Chondrocyte (in vitro differentiated cells): ENCODE measurements at regions not wholly inside any gene's neighbourhood (a gene's known extent, or its start where the extent isn't known, plus 50 kb on each side); places are given as distances from the start of the nearest gene placed in this dataset.
A peak's percentile ranks its signal among the peaks of the same experiment; 100 is the strongest.

ENCODE experiments used
- DNase-seq: peaks from one replicate; pipeline ENCODE4 v3.0.0; 2021; ENCODE audit warnings: mixed read lengths, low spot score
- H3K27ac Mint-ChIP-seq: one replicate; pipeline ENCODE4 v1.8.0; 2021; ENCODE audit warnings: mild to moderate bottlenecking, moderate library complexity, mixed read lengths; ENCODE audit not compliant: unreplicated experiment
- H3K27me3 Mint-ChIP-seq: 2 replicates; pipeline ENCODE4 v1.8.0; 2021; ENCODE audit warnings: low read depth, mixed read lengths
- H3K36me3 Mint-ChIP-seq: 2 replicates; pipeline ENCODE4 v1.8.0; 2021; ENCODE audit warnings: low read depth, mixed read lengths
- H3K4me1 Mint-ChIP-seq: 2 replicates; pipeline ENCODE4 v1.8.0; 2021; ENCODE audit warnings: low read depth, mild to moderate bottlenecking, mixed read lengths
- H3K4me3 Mint-ChIP-seq: one replicate; pipeline ENCODE4 v1.8.0; 2021; ENCODE audit warnings: mild to moderate bottlenecking, moderate library complexity, mixed read lengths; ENCODE audit not compliant: unreplicated experiment
- H3K9me3 Mint-ChIP-seq: 2 replicates; pipeline ENCODE4 v1.8.0; 2021; ENCODE audit warnings: low read depth, mixed read lengths
- CTCF ChIP-seq: fragments of 200-600 bp; sonication (generic); IDR thresholded peaks from 2 replicates; pipeline ENCODE4 v1.5.0; 2021; ENCODE audit warnings: antibody characterized with exemption, mild to moderate bottlenecking, moderate library complexity

DNA sequence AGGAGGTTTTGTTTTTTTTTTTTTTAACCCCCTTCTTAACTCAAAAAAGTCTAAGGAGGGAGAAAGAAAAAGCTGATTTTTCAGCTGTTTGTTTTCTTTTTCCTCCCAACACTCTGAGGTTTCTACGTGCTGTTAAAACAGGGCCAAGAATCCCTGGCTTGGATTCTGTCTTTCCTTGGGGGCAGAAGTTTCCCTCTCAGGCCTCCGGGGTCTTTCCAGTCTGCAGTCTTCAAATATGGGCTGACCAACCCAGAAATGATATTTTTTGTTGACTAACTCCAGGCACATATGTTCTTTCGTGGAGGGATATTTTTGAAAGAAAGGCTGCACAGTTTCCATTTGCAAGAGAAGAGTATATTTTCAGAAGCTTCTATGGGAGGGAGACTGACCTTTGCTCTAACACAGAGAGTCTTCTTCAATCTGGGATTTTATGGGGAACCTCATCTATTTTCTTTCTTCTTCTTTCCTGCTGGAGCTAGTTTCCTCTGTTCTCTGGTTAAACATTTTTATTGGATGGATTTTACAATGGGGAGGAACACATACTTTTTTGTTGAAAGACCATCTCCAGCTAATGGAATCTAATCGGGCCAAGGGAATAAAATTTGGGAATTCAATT, 93.3 kb upstream of the SPRED2 start:
- Mint-ChIP-seq H3K4me3 (no peak overlapping the region), H3K36me3 (no peaks in the 10 kb centered on the region), H3K9me3 (no peaks in the 10 kb centered on the region), H3K4me1 (peaks cover 11% of the 10 kb centered on the region), H3K27me3 (no peaks in the 10 kb centered on the region), H3K27ac (peak overlapping the region; percentile 68)
- DNase-seq, result no peak
- TF ChIP-seq CTCF, result no peak

DNA sequence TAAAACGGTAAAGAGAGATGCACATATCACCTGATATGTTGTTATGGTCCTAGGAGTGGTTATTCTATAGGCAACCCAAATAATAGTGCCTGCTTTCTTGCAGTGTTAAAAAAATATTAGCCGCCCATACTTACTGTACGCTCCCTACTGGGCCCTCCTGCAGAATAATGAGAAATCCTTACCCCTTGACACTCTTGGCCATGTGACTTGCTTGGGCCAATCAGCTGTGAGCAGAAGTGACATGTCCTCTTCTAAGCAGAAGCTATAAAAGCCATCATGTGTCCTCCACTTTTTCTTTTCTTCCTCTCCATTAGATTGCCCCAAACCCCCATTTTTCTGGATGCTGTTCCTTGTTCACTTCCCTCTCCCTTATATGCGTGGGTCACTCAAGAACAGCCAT, 90.5 kb upstream of the SPRED2 start:
- Mint-ChIP-seq H3K27ac (no peak overlapping the region), H3K27me3 (no peaks in the 10 kb centered on the region), H3K4me3 (no peak overlapping the region), H3K4me1 (peaks cover 5% of the 10 kb centered on the region), H3K9me3 (no peaks in the 10 kb centered on the region), H3K36me3 (no peaks in the 10 kb centered on the region)
- no peak for DNase-seq
- no peak for TF ChIP-seq CTCF

DNA sequence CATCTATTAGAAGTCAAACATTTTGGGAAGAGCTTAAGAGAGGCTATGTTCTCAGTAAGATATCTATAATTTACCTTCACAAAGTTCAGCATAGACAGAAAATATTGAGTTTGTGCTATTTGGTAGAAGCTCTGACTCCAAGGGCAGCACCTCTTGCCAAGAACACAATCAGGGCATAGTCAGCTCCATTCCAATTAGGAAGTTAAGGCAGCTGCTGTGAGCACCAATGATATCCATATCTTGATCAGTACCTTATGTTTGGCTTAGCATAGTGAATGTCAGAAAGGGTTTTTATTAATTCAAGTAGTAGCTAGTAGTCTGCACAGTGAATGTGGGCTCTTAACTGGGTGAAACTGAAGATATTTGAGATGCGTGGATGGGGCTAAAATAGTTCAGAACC, 86.4 kb upstream of the SPRED2 start:
- DNase-seq, result no peak
- H3K27me3 Mint-ChIP-seq, result no peaks in the 10 kb centered on the region
- no peak overlapping the region for H3K4me3 Mint-ChIP-seq
- TF ChIP-seq CTCF, result no peak
- H3K9me3 Mint-ChIP-seq, result no peaks in the 10 kb centered on the region
- no peaks in the 10 kb centered on the region for H3K36me3 Mint-ChIP-seq
- H3K27ac Mint-ChIP-seq, result no peak overlapping the region
- peaks cover 10% of the 10 kb centered on the region for H3K4me1 Mint-ChIP-seq

DNA sequence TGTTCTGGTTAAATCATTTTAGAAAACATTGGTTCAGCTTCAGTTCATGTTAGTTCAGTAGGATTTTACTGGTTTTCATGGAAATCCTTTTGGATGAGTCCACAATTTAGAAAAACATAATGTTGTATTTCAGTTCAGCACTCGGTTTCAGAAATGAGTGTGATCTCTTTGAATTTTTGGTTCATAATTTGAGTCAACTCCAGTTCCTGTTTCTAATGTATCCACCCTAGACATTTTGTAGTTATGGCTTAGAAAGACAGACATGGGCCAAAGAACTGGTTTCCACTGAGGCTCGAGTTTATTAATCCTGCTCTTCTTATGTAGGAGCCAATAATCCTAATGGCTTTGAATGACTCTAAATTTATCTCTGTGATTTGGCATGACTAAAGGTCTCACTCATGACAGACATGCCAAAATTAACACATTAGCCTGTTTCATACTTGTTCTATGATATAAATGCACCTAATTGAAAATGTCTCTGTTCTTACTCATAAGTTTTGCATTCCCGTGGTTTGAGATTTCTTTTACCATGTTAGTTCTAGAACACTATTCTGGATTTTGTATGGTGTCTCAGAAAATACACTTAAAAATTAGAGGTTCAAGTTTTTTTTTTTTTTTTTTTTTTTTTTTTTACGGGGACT, 82.3 kb upstream of the SPRED2 start:
- Mint-ChIP-seq H3K27me3 (no peaks in the 10 kb centered on the region), H3K4me1 (peaks cover 10% of the 10 kb centered on the region), H3K9me3 (peaks cover 7% of the 10 kb centered on the region), H3K36me3 (no peaks in the 10 kb centered on the region), H3K4me3 (no peak overlapping the region), H3K27ac (no peak overlapping the region)
- TF ChIP-seq CTCF, result no peak
- no peak for DNase-seq

GRCh38 chr2:65512783-65513182, 80.4 kb upstream of the SPRED2 start:
- no peak for DNase-seq
- H3K4me3 Mint-ChIP-seq, result no peak overlapping the region
- H3K27me3 Mint-ChIP-seq, result no peaks in the 10 kb centered on the region
- no peak for TF ChIP-seq CTCF
- H3K4me1 Mint-ChIP-seq, result peaks cover 10% of the 10 kb centered on the region
- peaks cover 10% of the 10 kb centered on the region for H3K9me3 Mint-ChIP-seq
- H3K36me3 Mint-ChIP-seq, result no peaks in the 10 kb centered on the region
- H3K27ac Mint-ChIP-seq, result no peak overlapping the region
